ENCODE measurements at regions not wholly inside any gene's neighbourhood (a gene's known extent, or its start where the extent isn't known, plus 50 kb on each side); places are given as distances from the start of the nearest gene placed in this dataset.

- TF ChIP-seq, protein P1, sequence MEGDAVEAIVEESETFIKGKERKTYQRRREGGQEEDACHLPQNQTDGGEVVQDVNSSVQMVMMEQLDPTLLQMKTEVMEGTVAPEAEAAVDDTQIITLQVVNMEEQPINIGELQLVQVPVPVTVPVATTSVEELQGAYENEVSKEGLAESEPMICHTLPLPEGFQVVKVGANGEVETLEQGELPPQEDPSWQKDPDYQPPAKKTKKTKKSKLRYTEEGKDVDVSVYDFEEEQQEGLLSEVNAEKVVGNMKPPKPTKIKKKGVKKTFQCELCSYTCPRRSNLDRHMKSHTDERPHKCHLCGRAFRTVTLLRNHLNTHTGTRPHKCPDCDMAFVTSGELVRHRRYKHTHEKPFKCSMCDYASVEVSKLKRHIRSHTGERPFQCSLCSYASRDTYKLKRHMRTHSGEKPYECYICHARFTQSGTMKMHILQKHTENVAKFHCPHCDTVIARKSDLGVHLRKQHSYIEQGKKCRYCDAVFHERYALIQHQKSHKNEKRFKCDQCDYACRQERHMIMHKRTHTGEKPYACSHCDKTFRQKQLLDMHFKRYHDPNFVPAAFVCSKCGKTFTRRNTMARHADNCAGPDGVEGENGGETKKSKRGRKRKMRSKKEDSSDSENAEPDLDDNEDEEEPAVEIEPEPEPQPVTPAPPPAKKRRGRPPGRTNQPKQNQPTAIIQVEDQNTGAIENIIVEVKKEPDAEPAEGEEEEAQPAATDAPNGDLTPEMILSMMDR (optimal IDR thresholded peaks at IDR 0.05 in 1 of 3, IDR thresholded peaks at IDR 0.05 in 1 of 3, conservative IDR thresholded peaks at IDR 0.05 in 1 of 3; ENCODE audit: extremely low read depth in 1 of 3, insufficient read depth in 2 of 3, low read length in 3 of 3) = no peak
- TF ChIP-seq EZH2 (IDR thresholded peaks at IDR 0.05; ENCODE audit: low read length) = no peak
These were observed 126.9 kb upstream of the FSTL4 start for GRCh38 chr5:133739181-133739780.
